H1 (cell line): ENCODE measurements at regions not wholly inside any gene's neighbourhood (a gene's known extent, or its start where the extent isn't known, plus 50 kb on each side); places are given as distances from the start of the nearest gene placed in this dataset.
A peak's percentile ranks its signal among the peaks of the same experiment; 100 is the strongest.

Source experiments
- CTCF ChIA-PET: fragments of 300-600 bp; sonication (Branson Sonifier 250); formaldehyde crosslinking; loops from one replicate; lab custom pipeline; 2021; ENCODE audit not compliant: partially characterized antibody; lab: Charles Lee
- POLR2A ChIA-PET: fragments of 300-600 bp; sonication (Branson Sonifier 250); formaldehyde crosslinking; loops from one replicate; lab custom pipeline; 2021; ENCODE audit warnings: inconsistent platforms; ENCODE audit not compliant: partially characterized antibody; lab: Charles Lee
- DNase-seq, 2 experiments: peaks; one replicate each; pipeline versions ENCODE4 v3.0.0 to v3.0.0-alpha.2; 2010 to 2022; ENCODE audit warnings: low spot score in 2 of 2, low read depth in 1 of 2, mixed read lengths in 1 of 2
- FAIRE-seq: peaks from 2 replicates; lab custom pipeline; 2011; peaks lifted over from hg19 to GRCh38; lab: Jason Lieb, UNC
- H2AFZ ChIP-seq: 2 replicates; pipeline ENCODE4 v1.8.1; 2012; ENCODE audit warnings: low read length, inconsistent platforms
- H2AK5ac ChIP-seq: 2 replicates; pipeline ENCODE4 v1.6.1; 2013; ENCODE audit warnings: low read depth, low read length
- H2BK120ac ChIP-seq: replicated peaks from 2 replicates; pipeline ENCODE3; 2013; ENCODE audit warnings: low read depth, low read length, inconsistent platforms
- H2BK12ac ChIP-seq: 2 replicates; pipeline ENCODE4 v1.6.1; 2013; ENCODE audit warnings: low read depth, low read length
- H2BK15ac ChIP-seq: 2 replicates; pipeline ENCODE4 v1.6.1; 2013; ENCODE audit warnings: low read length
- H2BK20ac ChIP-seq: 2 replicates; pipeline ENCODE4 v1.6.1; 2013; ENCODE audit warnings: low read length
- H2BK5ac ChIP-seq: 2 replicates; pipeline ENCODE4 v1.6.1; 2013; ENCODE audit warnings: low read depth, low read length
- H3K14ac ChIP-seq: 2 replicates; pipeline ENCODE4 v1.6.1; 2013; ENCODE audit warnings: inconsistent platforms; ENCODE audit not compliant: insufficient read length
- H3K18ac ChIP-seq: 2 replicates; pipeline ENCODE4 v1.6.1; 2013; ENCODE audit warnings: low read length; ENCODE audit errors: extremely low read depth
- H3K23ac ChIP-seq: 2 replicates; pipeline ENCODE4 v1.6.1; 2013; ENCODE audit warnings: inconsistent platforms; ENCODE audit not compliant: insufficient read length
- H3K23me2 ChIP-seq: 2 replicates; pipeline ENCODE4 v1.6.1; 2013; ENCODE audit warnings: low read depth, low read length
- H3K27ac ChIP-seq: 2 replicates; pipeline ENCODE4 v1.6.1; 2011; ENCODE audit warnings: low read depth, low read length, inconsistent platforms
- H3K27me3 ChIP-seq, 4 experiments: replicated peaks in 1 of 4; 1 replicate in 1 of 4; 2 replicates in 3 of 4; pipeline versions ENCODE4 v1.6.1 to v1.8.1; 2011 to 2013; ENCODE audit warnings: low read length in 3 of 4, mild to moderate bottlenecking in 3 of 4, inconsistent platforms in 2 of 4, mixed read lengths in 2 of 4, moderate library complexity in 1 of 4; ENCODE audit not compliant: control insufficient read depth in 3 of 4, insufficient read depth in 3 of 4; ENCODE audit errors: extremely low read depth in 1 of 4
- H3K36me3 ChIP-seq, 4 experiments: 2 replicates each; pipeline versions ENCODE4 v1.6.1 to v1.8.1; 2011 to 2013; ENCODE audit warnings: mild to moderate bottlenecking in 4 of 4, low read length in 3 of 4, moderate library complexity in 2 of 4, control low read depth in 1 of 4, inconsistent platforms in 1 of 4; ENCODE audit not compliant: insufficient read depth in 4 of 4, control insufficient read depth in 2 of 4
- H3K4ac ChIP-seq: replicated peaks from 2 replicates; pipeline ENCODE3; 2013; ENCODE audit warnings: low read length, low read depth, mixed read lengths, inconsistent platforms; ENCODE audit not compliant: insufficient read length
- H3K4me1 ChIP-seq, 4 experiments: replicated peaks in 1 of 4; 1 replicate in 1 of 4; 2 replicates in 3 of 4; pipeline versions ENCODE4 v1.6.1 to v1.8.1; 2011 to 2013; ENCODE audit warnings: low read length in 3 of 4, inconsistent platforms in 2 of 4, mixed read lengths in 1 of 4; ENCODE audit not compliant: insufficient read depth in 4 of 4, control insufficient read depth in 3 of 4
- H3K4me2 ChIP-seq, 2 experiments: 2 replicates each; pipeline versions ENCODE4 v1.6.1 to v1.8.1; 2011 to 2013; ENCODE audit warnings: low read depth in 2 of 2, low read length in 2 of 2, control low read depth in 1 of 2, inconsistent platforms in 1 of 2, mild to moderate bottlenecking in 1 of 2; ENCODE audit not compliant: insufficient read depth in 1 of 2
- H3K4me3 ChIP-seq, 4 experiments: fragments of 200-600, 300-600 bp in 1 of 4; sonication (generic), shearing (Covaris generic), sonication (Bioruptor Twin) in 1 of 4; 2 replicates each; pipeline versions ENCODE4 v1.5.1 to v1.8.1; 2011 to 2016; ENCODE audit warnings: low read length in 4 of 4, low read depth in 3 of 4, control low read depth in 2 of 4, inconsistent platforms in 2 of 4, mild to moderate bottlenecking in 2 of 4, mixed read lengths in 1 of 4, moderate library complexity in 1 of 4; ENCODE audit not compliant: insufficient read depth in 2 of 4; ENCODE audit errors: extremely low read depth in 1 of 4
- H3K56ac ChIP-seq: replicated peaks from 2 replicates; pipeline ENCODE3; 2013; ENCODE audit warnings: low read depth, mild to moderate bottlenecking, mixed read lengths, low read length, inconsistent platforms; ENCODE audit not compliant: insufficient read length
- H3K79me1 ChIP-seq: 2 replicates; pipeline ENCODE4 v1.6.1; 2013; ENCODE audit warnings: low read depth, low read length, control low read depth
- H3K79me2 ChIP-seq, 2 experiments: 2 replicates each; pipeline versions ENCODE4 v1.6.1 to v1.8.1; 2012 to 2013; ENCODE audit warnings: low read length in 2 of 2, mild to moderate bottlenecking in 2 of 2, inconsistent platforms in 1 of 2; ENCODE audit not compliant: insufficient read depth in 2 of 2, control insufficient read depth in 1 of 2
- H3K9ac ChIP-seq, 4 experiments: replicated peaks in 1 of 4; 1 replicate in 1 of 4; 2 replicates in 3 of 4; pipeline versions ENCODE4 v1.6.1 to v1.8.1; 2011 to 2013; ENCODE audit warnings: low read depth in 3 of 4, low read length in 3 of 4, control low read depth in 2 of 4, mild to moderate bottlenecking in 2 of 4, moderate library complexity in 2 of 4, inconsistent platforms in 1 of 4; ENCODE audit errors: extremely low read depth in 1 of 4
- H3K9me3 ChIP-seq, 2 experiments: 2 replicates each; pipeline versions ENCODE4 v1.6.1 to v1.8.1; 2012 to 2013; ENCODE audit warnings: mild to moderate bottlenecking in 2 of 2, moderate library complexity in 2 of 2, control low read depth in 1 of 2, inconsistent platforms in 1 of 2, low read depth in 1 of 2, low read length in 1 of 2, mixed read lengths in 1 of 2; ENCODE audit not compliant: insufficient read depth in 2 of 2
- H4K20me1 ChIP-seq, 2 experiments: replicated peaks in 1 of 2; 2 replicates each; pipeline versions ENCODE3 to v1.8.1; 2011 to 2013; ENCODE audit warnings: inconsistent platforms in 2 of 2, low read length in 2 of 2, mild to moderate bottlenecking in 1 of 2; ENCODE audit not compliant: insufficient read depth in 2 of 2, control insufficient read depth in 1 of 2
- H4K5ac ChIP-seq: 2 replicates; pipeline ENCODE4 v1.6.1; 2013; ENCODE audit warnings: low read length, low read depth, mixed read lengths, inconsistent platforms; ENCODE audit not compliant: insufficient read length
- H4K8ac ChIP-seq: 2 replicates; pipeline ENCODE4 v1.8.0; 2013; ENCODE audit warnings: mild to moderate bottlenecking, moderate library complexity, low read length, inconsistent platforms; ENCODE audit not compliant: insufficient read depth; ENCODE audit errors: extremely low read depth
- H4K91ac ChIP-seq: replicated peaks from 2 replicates; pipeline ENCODE3; 2013; ENCODE audit warnings: low read length, mixed read lengths, inconsistent platforms; ENCODE audit not compliant: insufficient read length
- BRCA1 ChIP-seq: IDR thresholded peaks from 2 replicates; pipeline ENCODE4 v1.6.1; 2012; ENCODE audit warnings: low read depth, low read length, improper control_type of control experiment
- HDAC2 ChIP-seq, 2 experiments: fragments of 300-600 bp in 1 of 2; sonication (generic) in 1 of 2; IDR thresholded peaks; 2 replicates each; pipeline ENCODE4 v1.6.1; 2011 to 2012; ENCODE audit warnings: low read depth in 2 of 2, low read length in 2 of 2, mild to moderate bottlenecking in 2 of 2, moderate library complexity in 2 of 2, borderline replicate concordance in 1 of 2, inconsistent platforms in 1 of 2
- HDAC6 ChIP-seq: IDR thresholded peaks from one replicate; pipeline ENCODE4 v1.7.1; 2012; ENCODE audit warnings: low read depth, mild to moderate bottlenecking, inconsistent platforms, low read length, moderate library complexity
- KDM4A ChIP-seq: IDR thresholded peaks from one replicate; pipeline ENCODE4 v1.7.1; 2012; ENCODE audit warnings: low read depth, mild to moderate bottlenecking, moderate library complexity, low read length, inconsistent platforms; ENCODE audit not compliant: severe bottlenecking
- POU5F1 ChIP-seq: IDR thresholded peaks from 2 replicates; pipeline ENCODE4 v1.6.1; 2011; ENCODE audit warnings: low read depth, mild to moderate bottlenecking, low read length, moderate library complexity
- RXRA ChIP-seq: IDR thresholded peaks from 2 replicates; pipeline ENCODE4 v1.6.1; 2011; ENCODE audit warnings: low read depth, mild to moderate bottlenecking, low read length, moderate library complexity; ENCODE audit not compliant: insufficient read depth
- SIN3A ChIP-seq, 2 experiments: IDR thresholded peaks in 1 of 2; conservative IDR thresholded peaks in 1 of 2; 2 replicates each; pipeline ENCODE4 v1.6.1; 2011 to 2012; ENCODE audit warnings: low read length in 2 of 2, improper control_type of control experiment in 1 of 2, low read depth in 1 of 2, mild to moderate bottlenecking in 1 of 2
- SP4 ChIP-seq: IDR thresholded peaks from 2 replicates; pipeline ENCODE4 v1.6.1; 2012; ENCODE audit warnings: low read length, inconsistent platforms
- TAF1 ChIP-seq: IDR thresholded peaks from 2 replicates; pipeline ENCODE4 v1.6.1; 2011; ENCODE audit warnings: mild to moderate bottlenecking, low read depth, low read length
- WGBS, 2 experiments: shearing (Covaris generic) in 1 of 2; methylation state at CpG; one replicate each; pipeline versions ENCODE4 v1.1.6 to v1.1.7; 2013 to 2015; ENCODE audit warnings: low lambda C conversion rate in 2 of 2, mixed read lengths in 2 of 2, inconsistent platforms in 1 of 2, low coverage in 1 of 2, missing lambda C conversion rate in 1 of 2; ENCODE audit not compliant: insufficient replicate concordance in 2 of 2, insufficient coverage in 1 of 2, insufficient read length in 1 of 2; ENCODE audit errors: extremely low coverage in 1 of 2, missing lambda C conversion rate in 1 of 2; 5-methylcytosine and 5-hydroxymethylcytosine counted together
- TF ChIP-seq, protein P1 (sequence below): IDR thresholded peaks from 2 replicates; pipeline ENCODE4 v1.6.1; 2012; ENCODE audit warnings: inconsistent platforms
- TF ChIP-seq, protein P2 (sequence below): IDR thresholded peaks from 2 replicates; pipeline ENCODE4 v1.6.1; 2012; ENCODE audit warnings: low read length, inconsistent platforms

DNA sequence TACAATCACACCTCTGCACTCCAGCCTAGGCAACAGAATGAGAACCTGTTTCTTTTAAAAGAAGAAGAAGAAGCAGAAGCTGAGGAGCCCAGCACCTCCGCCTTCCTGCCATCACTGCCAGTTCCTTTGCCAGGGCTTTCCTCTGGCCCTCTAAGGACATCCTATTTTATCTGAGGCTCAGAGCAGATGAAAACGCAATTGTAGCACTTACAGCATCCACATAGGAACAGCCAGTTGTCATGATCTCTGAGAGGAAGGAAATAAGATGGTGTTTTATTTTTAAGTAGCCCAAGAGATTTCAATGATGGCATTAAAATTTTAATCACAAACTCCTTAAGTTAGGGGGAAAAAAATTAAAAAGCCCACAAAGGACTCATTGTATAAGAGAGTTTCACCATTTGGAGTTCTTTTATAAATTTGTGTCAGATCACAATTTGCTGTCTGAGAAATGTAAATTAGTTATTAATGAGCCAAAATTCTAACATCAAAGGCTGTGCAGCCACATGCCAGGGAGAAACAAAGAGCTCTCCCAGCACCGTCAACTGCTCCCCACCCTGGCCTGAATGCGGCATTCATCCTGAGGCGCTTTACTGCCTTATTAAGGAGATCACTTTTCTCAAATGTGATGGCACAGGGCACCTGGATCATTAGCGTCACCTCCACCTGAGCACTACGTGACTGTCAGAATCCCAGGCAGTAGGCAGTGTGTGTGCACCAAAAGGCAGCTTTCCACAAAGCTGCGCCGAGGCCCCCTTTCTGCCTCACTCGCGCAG, 393.0 kb downstream of the FOXO1 start:
- WGBS, 2 experiments: 82% methylated on average over 11 of the region's 11 CpGs; no CpG with 5 or more reads in 1 of the 2 experiments
- Histone ChIP-seq H4K91ac (no peak overlapping the region), H3K18ac (no peak overlapping the region), H3K23me2 (no peaks in the 10 kb centered on the region), H4K20me1 (no peaks in the 10 kb centered on the region), H3K4ac (peak overlapping the region; percentile 15), H2AK5ac (no peak overlapping the region), H4K8ac (no peak overlapping the region), H4K5ac (no peak overlapping the region), H2AFZ (no peak overlapping the region), H3K23ac (no peak overlapping the region), H2BK15ac (no peak overlapping the region), H3K4me1 (peaks cover 0 to 11% (median 9%) of the 10 kb centered on the region in 4 experiments), H3K56ac (no peak overlapping the region), H3K14ac (no peak overlapping the region), H3K9me3 (no peaks in the 10 kb centered on the region), H2BK120ac (no peak overlapping the region), H3K79me2 (no peaks in the 10 kb centered on the region), H3K79me1 (no peaks in the 10 kb centered on the region), H3K9ac (no peak overlapping the region), H3K27me3 (no peaks in the 10 kb centered on the region; a peak in 1 of 7 replicates), H2BK12ac (no peak overlapping the region), H3K36me3 (no peaks in the 10 kb centered on the region; a peak in 1 of 8 replicates), H2BK5ac (no peak overlapping the region), H3K4me2 (no peak overlapping the region), H3K27ac (no peak overlapping the region), H3K4me3 (no peak overlapping the region), H2BK20ac (no peak overlapping the region)
- ChIA-PET POLR2A (no interaction called here), CTCF (interaction anchor here (0.6 to 2.1 kb wide), 8 partner anchors 7 to 889 kb away, joined by 3 to 7 read pairs (median 4); no protein-coding TSS in a partner anchor)
- FAIRE-seq: peak; percentile 52
- DNase-seq: no peak
- TF ChIP-seq SIN3A (conservative IDR thresholded peaks at IDR 0.05 in 1 of 2, IDR thresholded peaks at IDR 0.05 in 1 of 2; ENCODE audit: low read depth in 1 of 2, low read length in 2 of 2): no peak
- TF ChIP-seq POU5F1: no peak
- TF ChIP-seq, protein P1, sequence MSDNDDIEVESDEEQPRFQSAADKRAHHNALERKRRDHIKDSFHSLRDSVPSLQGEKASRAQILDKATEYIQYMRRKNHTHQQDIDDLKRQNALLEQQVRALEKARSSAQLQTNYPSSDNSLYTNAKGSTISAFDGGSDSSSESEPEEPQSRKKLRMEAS: no peak
- TF ChIP-seq, protein P2, sequence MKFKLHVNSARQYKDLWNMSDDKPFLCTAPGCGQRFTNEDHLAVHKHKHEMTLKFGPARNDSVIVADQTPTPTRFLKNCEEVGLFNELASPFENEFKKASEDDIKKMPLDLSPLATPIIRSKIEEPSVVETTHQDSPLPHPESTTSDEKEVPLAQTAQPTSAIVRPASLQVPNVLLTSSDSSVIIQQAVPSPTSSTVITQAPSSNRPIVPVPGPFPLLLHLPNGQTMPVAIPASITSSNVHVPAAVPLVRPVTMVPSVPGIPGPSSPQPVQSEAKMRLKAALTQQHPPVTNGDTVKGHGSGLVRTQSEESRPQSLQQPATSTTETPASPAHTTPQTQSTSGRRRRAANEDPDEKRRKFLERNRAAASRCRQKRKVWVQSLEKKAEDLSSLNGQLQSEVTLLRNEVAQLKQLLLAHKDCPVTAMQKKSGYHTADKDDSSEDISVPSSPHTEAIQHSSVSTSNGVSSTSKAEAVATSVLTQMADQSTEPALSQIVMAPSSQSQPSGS: no peak
- no peak for TF ChIP-seq HDAC6
- no peak for TF ChIP-seq RXRA
- TF ChIP-seq KDM4A: no peak
- TF ChIP-seq TAF1: no peak
- TF ChIP-seq SP4: no peak
- no peak for TF ChIP-seq BRCA1
- no peak for TF ChIP-seq HDAC2 (IDR thresholded peaks at IDR 0.05; ENCODE audit: borderline replicate concordance in 1 of 2, low read depth in 2 of 2, low read length in 2 of 2)
